H1 (cell line): ENCODE measurements at regions not wholly inside any gene's neighbourhood (a gene's known extent, or its start where the extent isn't known, plus 50 kb on each side); places are given as distances from the start of the nearest gene placed in this dataset.

Experiments used
- CTCF ChIP-seq, 3 experiments: IDR thresholded peaks; 1 replicate in 2 of 3; 2 replicates in 1 of 3; pipeline versions ENCODE4 v1.5.1 to v1.6.1; 2011; ENCODE audit warnings: low read length in 3 of 3, mild to moderate bottlenecking in 3 of 3, inconsistent platforms in 2 of 3, low read depth in 1 of 3, moderate library complexity in 1 of 3; ENCODE audit not compliant: insufficient read depth in 1 of 3; ENCODE audit errors: control extremely low read depth in 1 of 3
- EP300 ChIP-seq, 2 experiments: IDR thresholded peaks; 1 replicate in 1 of 2; 2 replicates in 1 of 2; pipeline ENCODE4 v1.6.1; 2011 to 2012; ENCODE audit warnings: low read depth in 2 of 2, low read length in 2 of 2, mild to moderate bottlenecking in 2 of 2, borderline replicate concordance in 1 of 2, inconsistent platforms in 1 of 2, moderate library complexity in 1 of 2
- EZH2 ChIP-seq: fragments of 200-600 bp; sonication (generic); IDR thresholded peaks from 2 replicates; pipeline ENCODE4 v1.7.1; 2012; ENCODE audit warnings: low read depth, mild to moderate bottlenecking, moderate library complexity, low read length, inconsistent platforms; ENCODE audit not compliant: severe bottlenecking
- JUND ChIP-seq: IDR thresholded peaks from 2 replicates; pipeline ENCODE4 v1.6.1; 2011; ENCODE audit warnings: mild to moderate bottlenecking, improper control_type of control experiment, low read length
- KDM5A ChIP-seq: fragments of 200-600 bp; IDR thresholded peaks from 2 replicates; pipeline ENCODE4 v1.7.1; 2012; ENCODE audit warnings: mild to moderate bottlenecking, low read length, inconsistent platforms, mixed read lengths
- NANOG ChIP-seq: IDR thresholded peaks from 2 replicates; pipeline ENCODE4 v1.6.1; 2011; ENCODE audit warnings: low read length, low read depth, mild to moderate bottlenecking, inconsistent platforms; ENCODE audit not compliant: insufficient read depth, poor library complexity, severe bottlenecking
- NRF1 ChIP-seq: IDR thresholded peaks from 2 replicates; pipeline ENCODE4 v1.6.1; 2011; ENCODE audit warnings: mild to moderate bottlenecking, low read depth, low read length, improper control_type of control experiment
- POLR2A ChIP-seq, 2 experiments: IDR thresholded peaks; 1 replicate in 1 of 2; 2 replicates in 1 of 2; pipeline ENCODE4 v1.6.1; 2011; ENCODE audit warnings: low read depth in 2 of 2, low read length in 2 of 2, mild to moderate bottlenecking in 2 of 2; ENCODE audit errors: control extremely low read depth in 1 of 2
- RFX5 ChIP-seq: IDR thresholded peaks from 2 replicates; pipeline ENCODE4 v1.6.1; 2011; ENCODE audit warnings: low read depth, low read length, improper control_type of control experiment, borderline replicate concordance
- RXRA ChIP-seq: IDR thresholded peaks from 2 replicates; pipeline ENCODE4 v1.6.1; 2011; ENCODE audit warnings: low read depth, mild to moderate bottlenecking, low read length, moderate library complexity; ENCODE audit not compliant: insufficient read depth
- SIX5 ChIP-seq: IDR thresholded peaks from 2 replicates; pipeline ENCODE4 v1.6.1; 2011; ENCODE audit warnings: mild to moderate bottlenecking, low read depth, low read length
- SP1 ChIP-seq: IDR thresholded peaks from 2 replicates; pipeline ENCODE4 v1.6.1; 2011; ENCODE audit warnings: low read depth, low read length
- SRF ChIP-seq: IDR thresholded peaks from 2 replicates; pipeline ENCODE4 v1.6.1; 2011; ENCODE audit warnings: mild to moderate bottlenecking, low read depth, low read length, moderate library complexity
- YY1 ChIP-seq: IDR thresholded peaks from 2 replicates; pipeline ENCODE4 v1.6.1; 2011; ENCODE audit warnings: low read depth, mild to moderate bottlenecking, low read length

GRCh38 chr18:32598144-32598543 is 127.5 kb upstream of the GAREM1 start:
- TF ChIP-seq SRF, result no peak
- no peak for TF ChIP-seq KDM5A
- TF ChIP-seq POLR2A (IDR thresholded peaks at IDR 0.05; ENCODE audit: control extremely low read depth in 1 of 2, low read depth in 2 of 2, low read length in 2 of 2), result no peak
- TF ChIP-seq EZH2, result no peak
- no peak for TF ChIP-seq YY1
- no peak for TF ChIP-seq EP300 (IDR thresholded peaks at IDR 0.05; ENCODE audit: borderline replicate concordance in 1 of 2, low read depth in 2 of 2, low read length in 2 of 2)
- no peak for TF ChIP-seq CTCF (IDR thresholded peaks at IDR 0.05; ENCODE audit: control extremely low read depth in 1 of 3, insufficient read depth in 1 of 3, low read depth in 1 of 3, low read length in 3 of 3)
- TF ChIP-seq RXRA, result no peak
- no peak for TF ChIP-seq SIX5
- no peak for TF ChIP-seq SP1
- TF ChIP-seq RFX5, result no peak
- no peak for TF ChIP-seq NRF1
- no peak for TF ChIP-seq JUND
- no peak for TF ChIP-seq NANOG
